T-helper 1 cell (primary cell): ENCODE measurements at regions not wholly inside any gene's neighbourhood (a gene's known extent, or its start where the extent isn't known, plus 50 kb on each side); places are given as distances from the start of the nearest gene placed in this dataset.

ENCODE experiments used
- DNase-seq, 5 donors: peaks; one replicate each; pipeline ENCODE4 v3.0.0-alpha.2; 2012 to 2020

DNA sequence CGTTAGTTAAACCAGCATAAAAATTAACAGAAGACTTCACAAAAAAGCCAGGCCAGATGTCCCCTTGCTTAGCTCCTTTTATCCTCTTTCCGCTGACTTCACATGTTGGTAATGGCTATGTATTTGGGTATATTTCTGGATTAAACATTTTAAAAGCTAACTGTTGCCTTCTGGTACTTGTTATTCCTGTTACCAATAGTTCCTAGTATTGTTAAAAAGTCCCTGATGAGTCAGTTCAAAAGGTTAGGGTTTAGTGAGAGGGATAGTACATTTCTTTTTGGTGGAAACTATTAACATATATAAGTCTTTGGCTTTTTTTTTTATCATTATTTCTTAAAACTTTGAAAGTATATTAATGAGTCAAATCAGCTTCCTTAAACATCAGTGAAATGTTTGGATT is 103.2 kb upstream of the ELL2 start:
- peak in 1 of 5 donors; percentile 34 for DNase-seq

- no peak for DNase-seq
Observed at GRCh38 chr5:96062836-96063235, 101.2 kb upstream of the ELL2 start.

DNA sequence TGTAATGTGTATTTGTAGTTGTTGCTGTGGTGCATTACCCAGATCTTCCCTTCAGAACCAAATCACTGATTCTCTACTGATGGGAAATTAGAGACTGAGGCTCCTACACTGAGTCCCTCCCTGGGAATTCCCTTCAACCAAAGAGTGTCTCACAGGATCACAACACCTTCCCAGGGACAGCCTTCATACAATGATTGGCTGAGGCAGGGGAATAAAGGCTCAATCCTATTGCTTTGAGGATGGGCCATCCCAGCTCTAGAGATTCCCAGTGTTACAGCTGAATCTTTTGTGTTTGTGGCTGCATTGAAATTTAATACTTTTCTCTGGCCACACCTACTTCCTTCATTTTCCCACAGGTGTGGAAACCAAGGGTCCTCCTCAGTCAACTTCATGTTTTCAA is 96.4 kb upstream of the ELL2 start:
- no peak for DNase-seq

- DNase-seq, result no peak
Observed at GRCh38 chr5:96054311-96055030, 92.8 kb upstream of the ELL2 start.

GRCh38 chr5:96053063-96053735 is 91.5 kb upstream of the ELL2 start:
- DNase-seq, result no peak

GRCh38 chr5:96052374-96052773 is 90.7 kb upstream of the ELL2 start:
- DNase-seq, result no peak

DNA sequence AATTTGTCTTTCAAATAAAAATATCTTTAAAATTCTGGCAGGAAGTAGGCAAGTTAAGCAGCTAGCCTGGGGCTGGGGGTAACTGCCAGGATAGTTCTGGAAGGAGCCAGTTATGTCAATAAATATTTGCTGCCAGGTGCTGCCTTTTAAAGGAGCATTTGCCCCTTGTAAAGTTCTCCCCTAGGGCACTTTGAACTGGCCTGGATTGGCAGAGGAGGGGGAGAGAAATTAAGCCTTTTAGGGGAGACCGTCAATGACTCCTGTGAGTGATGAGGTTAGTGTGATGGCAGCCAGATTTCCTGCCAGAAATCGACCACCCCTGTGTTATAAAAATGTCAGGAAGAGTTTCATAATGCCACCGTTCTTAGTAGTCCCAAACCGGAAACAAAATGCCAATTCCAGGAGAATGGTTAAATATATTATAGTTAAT is 89.8 kb upstream of the ELL2 start:
- DNase-seq, result no peak

DNA sequence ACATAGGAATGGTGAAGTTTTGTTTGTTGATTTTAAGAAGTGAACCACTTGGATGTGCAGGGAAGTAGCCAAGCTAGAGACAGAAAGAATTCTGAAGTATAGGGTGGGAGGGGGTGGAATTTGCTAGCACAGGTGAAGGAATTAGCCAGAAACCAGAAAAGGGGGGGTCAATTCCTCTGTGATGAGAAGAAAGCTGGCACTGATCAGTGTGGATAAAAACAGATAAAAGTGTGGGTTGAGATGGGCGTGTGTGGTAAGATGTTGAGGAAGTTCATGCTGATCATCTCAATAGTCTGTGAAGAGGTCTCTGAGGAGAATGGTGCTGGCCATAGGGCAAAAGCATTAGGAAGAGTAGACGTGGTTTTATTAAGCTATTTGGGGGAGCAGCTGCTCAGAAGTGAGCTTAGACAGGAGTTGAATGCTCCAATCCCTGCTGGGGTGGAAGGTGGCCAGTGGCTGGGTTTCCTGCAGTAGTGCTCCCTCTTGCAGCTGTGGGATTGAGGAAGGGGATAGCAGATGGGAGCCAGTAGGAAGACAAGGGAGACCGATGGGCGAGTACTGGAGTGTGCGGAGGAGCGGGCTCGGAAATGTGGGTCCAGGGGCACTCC is 88.7 kb upstream of the ELL2 start:
- no peak for DNase-seq

GRCh38 chr5:96049398-96050272 is 88.0 kb upstream of the ELL2 start:
- no peak for DNase-seq

DNA sequence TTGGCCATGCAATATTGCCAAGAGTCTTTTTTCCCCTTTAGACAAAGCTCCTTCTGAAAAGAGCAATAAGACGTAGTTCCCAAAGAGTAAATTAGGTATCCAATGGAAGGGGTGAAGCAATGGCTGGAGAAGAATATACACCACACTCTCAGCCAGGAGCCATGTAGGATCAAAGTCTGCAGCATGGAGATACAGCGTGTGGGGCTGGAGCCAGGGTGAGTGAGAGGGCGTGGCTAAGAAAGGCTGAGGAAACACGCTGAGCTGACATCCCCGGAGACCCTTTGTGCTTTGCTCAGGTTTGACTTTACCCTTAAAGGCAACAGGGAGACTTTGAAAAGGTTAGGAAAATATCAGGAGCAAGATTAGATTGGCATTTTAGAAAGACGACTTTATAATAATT is 87.1 kb upstream of the ELL2 start:
- DNase-seq, result no peak

GRCh38 chr5:96045888-96046287 is 84.2 kb upstream of the ELL2 start:
- DNase-seq, result no peak

GRCh38 chr5:96043446-96043845 is 81.8 kb upstream of the ELL2 start:
- DNase-seq, result no peak

GRCh38 chr5:96037128-96037527 is 75.5 kb upstream of the ELL2 start:
- no peak for DNase-seq

GRCh38 chr5:96036301-96036700 is 74.7 kb upstream of the ELL2 start:
- DNase-seq, result no peak

DNA sequence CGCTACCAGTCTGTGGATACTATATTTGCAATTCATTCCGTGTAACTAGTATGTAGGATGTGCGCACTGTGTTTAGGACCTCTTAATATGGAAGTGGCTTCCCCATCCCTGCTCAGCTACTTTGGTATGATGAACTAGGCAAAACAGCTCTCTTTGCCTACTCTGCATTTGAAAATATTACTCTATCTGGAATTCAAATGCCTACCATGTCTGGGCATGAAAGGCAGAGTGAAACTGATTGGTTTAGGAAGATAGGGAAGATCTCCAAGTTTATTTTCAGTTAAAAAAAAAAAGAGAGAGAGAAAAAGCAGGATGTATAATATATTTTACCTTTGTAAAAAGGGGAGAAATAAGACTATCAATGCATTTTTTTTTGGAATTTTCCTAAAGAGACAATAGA is 74.1 kb upstream of the ELL2 start:
- no peak for DNase-seq

- DNase-seq, result no peak
Observed at GRCh38 chr5:96033116-96033515, 71.5 kb upstream of the ELL2 start.

DNA sequence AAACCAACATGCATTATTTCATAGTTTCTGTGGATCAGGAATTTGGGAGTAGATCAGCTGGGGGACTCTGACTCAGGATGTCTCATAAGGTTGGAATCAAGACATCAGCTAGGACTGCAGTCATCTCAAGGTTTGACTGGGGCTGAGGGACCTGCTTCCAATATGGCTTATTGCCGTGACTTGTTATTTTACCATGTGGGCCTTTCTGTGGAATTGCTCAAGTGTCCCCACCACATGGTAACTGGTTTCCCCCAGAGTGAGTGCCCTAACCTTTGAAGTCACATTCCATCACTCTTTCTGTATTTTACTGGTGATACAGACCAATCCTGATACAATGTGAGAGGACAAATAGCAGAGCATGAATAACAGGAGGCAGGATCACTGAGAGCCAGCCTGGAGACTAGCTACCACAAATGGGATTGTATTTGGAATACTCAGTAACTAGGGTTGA is 70.2 kb upstream of the ELL2 start:
- DNase-seq, result no peak

GRCh38 chr5:96031180-96031579 is 69.5 kb upstream of the ELL2 start:
- no peak for DNase-seq

- DNase-seq, result no peak
Observed at GRCh38 chr5:96026406-96027041, 64.9 kb upstream of the ELL2 start.

DNA sequence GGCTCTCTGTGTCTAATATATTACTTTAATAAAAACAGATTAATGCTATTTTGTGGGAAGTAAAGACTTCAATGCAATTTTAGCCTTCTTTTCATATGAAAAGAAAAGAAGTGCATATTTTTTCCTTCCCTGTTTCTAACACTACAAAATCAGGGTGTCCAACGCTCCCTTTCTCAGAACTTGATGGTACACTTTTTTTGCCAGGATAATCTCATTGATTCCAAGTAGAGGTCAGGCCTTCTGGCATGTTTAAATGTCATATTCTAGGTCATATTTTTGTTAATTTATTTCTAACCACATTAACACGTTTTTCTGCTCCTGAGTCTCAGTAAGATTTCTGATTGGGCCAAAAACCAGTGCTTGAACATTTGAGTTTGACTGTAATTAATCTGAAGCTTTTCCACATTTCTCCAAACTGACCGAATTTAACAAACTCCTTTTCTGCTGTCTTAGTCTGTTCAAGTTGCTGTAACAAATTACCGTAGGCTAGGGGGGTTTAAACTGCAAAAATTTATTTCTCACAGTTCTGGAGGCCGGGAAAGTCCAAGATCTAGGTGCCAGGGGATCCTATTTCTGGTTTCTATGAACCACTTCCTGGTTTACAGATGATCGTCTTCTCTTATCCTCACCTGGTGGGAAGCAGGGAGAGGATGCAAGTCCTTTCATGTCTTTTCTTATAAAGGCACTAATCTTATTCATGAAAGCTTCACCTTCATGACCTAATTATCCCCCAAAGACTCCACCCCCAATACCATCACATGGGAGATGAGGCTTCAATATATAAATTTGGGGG is 63.2 kb upstream of the ELL2 start:
- DNase-seq, result no peak

DNA sequence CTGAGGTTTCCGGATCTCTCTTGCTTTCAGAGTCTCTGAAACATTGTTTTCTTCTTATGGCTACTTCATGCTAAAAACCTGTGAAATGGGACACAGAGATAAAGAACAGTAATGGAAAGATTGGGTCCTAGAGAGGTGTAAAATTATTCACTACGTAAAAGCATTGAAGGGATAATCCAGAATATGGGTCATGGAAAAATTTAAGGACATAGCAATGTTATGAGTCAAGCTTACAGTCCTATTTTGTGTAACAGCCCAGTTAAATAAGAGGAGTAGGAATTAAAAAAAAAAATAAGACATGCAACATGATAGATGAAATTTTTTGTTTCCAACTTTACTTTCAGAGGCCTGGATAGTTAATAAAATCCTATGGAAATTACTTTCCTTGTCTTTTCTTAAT is 61.9 kb upstream of the ELL2 start:
- DNase-seq, result no peak

DNA sequence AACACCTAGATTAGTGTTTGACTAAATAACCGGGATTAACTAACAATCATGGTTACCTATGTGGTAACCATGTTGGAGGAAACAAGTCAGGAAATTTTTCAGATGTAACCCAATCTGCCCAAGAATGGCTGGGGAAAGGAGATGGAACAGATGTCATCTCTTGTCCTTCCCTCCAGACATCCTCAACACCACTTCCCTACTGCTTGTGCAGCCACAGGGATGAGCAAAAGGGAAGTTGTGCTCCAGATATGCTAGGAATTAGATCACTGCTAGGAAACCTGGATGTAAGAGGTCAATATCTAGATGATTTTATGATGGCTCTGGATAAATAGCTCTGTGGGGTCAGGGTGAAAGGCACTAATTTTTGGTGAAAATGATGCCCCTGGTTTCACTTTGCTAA is 61.3 kb upstream of the ELL2 start:
- DNase-seq, result no peak
